ENCODE measurements at regions not wholly inside any gene's neighbourhood (a gene's known extent, or its start where the extent isn't known, plus 50 kb on each side); places are given as distances from the start of the nearest gene placed in this dataset.

- Histone ChIP-seq H3K23me2 (ENCODE audit: low read depth, low read length) (no peaks in the 10 kb centered on the region), H4K8ac (ENCODE audit: extremely low read depth, insufficient read depth, low read length) (no peak overlapping the region), H3K4me3 (ENCODE audit: extremely low read depth in 1 of 4, insufficient read depth in 2 of 4, low read depth in 3 of 4, low read length in 4 of 4) (no peak overlapping the region), H2AFZ (ENCODE audit: low read length) (no peak overlapping the region), H4K91ac (replicated peaks; ENCODE audit: insufficient read length, low read length) (no peak overlapping the region), H3K4ac (replicated peaks; ENCODE audit: insufficient read length, low read depth, low read length) (no peak overlapping the region), H3K27ac (ENCODE audit: low read depth, low read length) (no peak overlapping the region), H2BK15ac (ENCODE audit: low read length) (no peak overlapping the region), H2BK5ac (ENCODE audit: low read depth, low read length) (no peak overlapping the region), H3K79me1 (ENCODE audit: low read depth, low read length) (no peaks in the 10 kb centered on the region), H2BK12ac (ENCODE audit: low read depth, low read length) (no peak overlapping the region), H3K4me2 (ENCODE audit: insufficient read depth in 1 of 2, low read depth in 2 of 2, low read length in 2 of 2) (no peak overlapping the region), H4K20me1 (replicated peaks in 1 of 2; ENCODE audit: control insufficient read depth in 1 of 2, insufficient read depth in 2 of 2, low read length in 2 of 2) (no peaks in the 10 kb centered on the region), H2AK5ac (ENCODE audit: low read depth, low read length) (no peak overlapping the region), H3K27me3 (replicated peaks in 1 of 4; ENCODE audit: control insufficient read depth in 3 of 4, extremely low read depth in 1 of 4, insufficient read depth in 3 of 4, low read length in 3 of 4) (no peaks in the 10 kb centered on the region), H2BK20ac (ENCODE audit: low read length) (no peak overlapping the region), H3K36me3 (ENCODE audit: control insufficient read depth in 2 of 4, insufficient read depth in 4 of 4, low read length in 3 of 4) (no peaks in the 10 kb centered on the region), H3K14ac (ENCODE audit: insufficient read length) (no peak overlapping the region), H3K23ac (ENCODE audit: insufficient read length) (no peak overlapping the region), H3K79me2 (ENCODE audit: control insufficient read depth in 1 of 2, insufficient read depth in 2 of 2, low read length in 2 of 2) (no peaks in the 10 kb centered on the region), H4K5ac (ENCODE audit: insufficient read length, low read depth, low read length) (no peak overlapping the region), H3K56ac (replicated peaks; ENCODE audit: insufficient read length, low read depth, low read length) (no peak overlapping the region), H3K9me3 (ENCODE audit: insufficient read depth in 2 of 2, low read depth in 1 of 2, low read length in 1 of 2) (no peaks in the 10 kb centered on the region), H2BK120ac (replicated peaks; ENCODE audit: low read depth, low read length) (no peak overlapping the region), H3K9ac (replicated peaks in 1 of 4; ENCODE audit: extremely low read depth in 1 of 4, low read depth in 3 of 4, low read length in 3 of 4) (no peak overlapping the region), H3K18ac (ENCODE audit: extremely low read depth, low read length) (no peak overlapping the region), H3K4me1 (replicated peaks in 1 of 4; ENCODE audit: control insufficient read depth in 3 of 4, insufficient read depth in 4 of 4, low read length in 3 of 4) (no peaks in the 10 kb centered on the region)
- no peak for TF ChIP-seq POLR2A (IDR thresholded peaks at IDR 0.05; ENCODE audit: control extremely low read depth in 1 of 2, low read depth in 2 of 2, low read length in 2 of 2)
- TF ChIP-seq RFX5 (IDR thresholded peaks at IDR 0.05; ENCODE audit: borderline replicate concordance, low read depth, low read length) = no peak
- no peak for TF ChIP-seq TAF1 (IDR thresholded peaks at IDR 0.05; ENCODE audit: low read depth, low read length)
- no peak for TF ChIP-seq EZH2 (IDR thresholded peaks at IDR 0.05; ENCODE audit: low read depth, low read length, severe bottlenecking)
- TF ChIP-seq HDAC2 (IDR thresholded peaks at IDR 0.05; ENCODE audit: borderline replicate concordance in 1 of 2, low read depth in 2 of 2, low read length in 2 of 2) = no peak
- no peak for TF ChIP-seq SRF (IDR thresholded peaks at IDR 0.05; ENCODE audit: low read depth, low read length)
- TF ChIP-seq NANOG (IDR thresholded peaks at IDR 0.05; ENCODE audit: insufficient read depth, low read depth, low read length, poor library complexity, severe bottlenecking) = no peak
- no peak for TF ChIP-seq TCF12 (IDR thresholded peaks at IDR 0.05; ENCODE audit: low read depth, low read length)
- TF ChIP-seq PHF8 (conservative IDR thresholded peaks at IDR 0.05; ENCODE audit: low read depth, low read length) = no peak
- TF ChIP-seq EGR1 (IDR thresholded peaks at IDR 0.05; ENCODE audit: borderline replicate concordance, low read depth, low read length) = no peak
- no peak for TF ChIP-seq CREB1 (IDR thresholded peaks at IDR 0.05)
- ChIA-PET CTCF (ENCODE audit: partially characterized antibody) (no interaction called here), POLR2A (ENCODE audit: partially characterized antibody) (no interaction called here)
- no peak for FAIRE-seq
- WGBS, 2 experiments (ENCODE audit: extremely low coverage in 1 of 2, insufficient coverage in 1 of 2, insufficient read length in 1 of 2, insufficient replicate concordance in 2 of 2, low coverage in 1 of 2, low lambda C conversion rate in 2 of 2, missing lambda C conversion rate in 1 of 2) = 93% methylated on average over 3 of the region's 3 CpGs; no CpG with 5 or more reads in 1 of the 2 experiments
- DNase-seq (ENCODE audit: low read depth in 1 of 2, low spot score in 2 of 2) = no peak
These were observed 151.9 kb downstream of the TNFSF18 start for GRCh38 chr1:172898866-172899265.

Data from H1 (cell line).